ENCODE measurements at regions not wholly inside any gene's neighbourhood (a gene's known extent, or its start where the extent isn't known, plus 50 kb on each side); places are given as distances from the start of the nearest gene placed in this dataset.

DNA sequence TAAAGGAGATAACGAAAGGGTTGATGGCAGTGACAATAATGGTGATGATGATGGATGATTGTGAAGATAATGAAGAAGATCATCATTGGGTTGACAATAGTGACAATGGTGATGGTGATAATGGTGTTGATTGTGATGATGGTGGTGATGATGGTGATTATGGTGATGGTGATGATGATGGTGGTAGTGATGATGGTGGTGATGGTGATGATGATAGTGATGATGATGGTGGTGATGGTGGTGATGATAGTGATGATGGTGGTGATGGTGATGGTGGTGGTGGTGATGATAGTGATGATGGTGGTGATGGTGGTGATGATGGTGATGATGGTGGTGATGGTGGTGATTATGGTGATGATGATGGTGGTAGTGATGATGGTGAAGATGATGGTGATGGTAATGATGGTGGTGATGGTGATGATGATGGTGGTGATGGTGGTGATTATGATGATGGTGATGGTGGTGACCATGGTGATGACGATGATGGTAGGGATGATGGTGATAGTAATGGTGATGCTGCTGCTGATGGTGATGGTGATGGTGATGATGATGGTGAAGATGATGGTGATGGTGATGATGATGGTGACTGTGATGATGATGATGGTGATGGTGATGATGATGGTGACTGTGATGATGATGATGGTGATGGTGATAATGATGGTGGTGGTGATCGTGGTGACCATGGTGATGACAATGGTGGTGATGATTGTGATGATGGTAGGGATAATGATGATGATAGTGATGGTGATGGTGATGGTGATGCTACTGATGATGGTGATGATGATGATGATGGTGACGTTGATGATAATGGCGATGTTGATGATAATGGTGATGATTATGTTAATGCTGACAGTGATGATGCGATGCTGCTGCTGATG lies 61.6 kb upstream of the NKX1-1 start:
- POLR2A ChIA-PET, result no interaction called here
- BruUV-seq (replicated peaks), result no TSS peak
- Mint-ChIP-seq H3K4me1 (ENCODE audit: low read depth, unreplicated experiment) (no peaks in the 10 kb centered on the region), H3K36me3 (ENCODE audit: insufficient read depth, unreplicated experiment) (no peaks in the 10 kb centered on the region), H3K27me3 (ENCODE audit: insufficient read depth, unreplicated experiment) (no peaks in the 10 kb centered on the region), H3K27ac (ENCODE audit: unreplicated experiment) (no peak overlapping the region), H3K9me3 (ENCODE audit: unreplicated experiment) (peaks cover 16% of the 10 kb centered on the region), H3K4me3 (ENCODE audit: unreplicated experiment) (no peak overlapping the region)
- no peak for DNase-seq
- H3K27me3 ChIP-seq (replicated peaks; ENCODE audit: control insufficient read depth, insufficient read depth, low read length), result no peaks in the 10 kb centered on the region
- intact Hi-C loops (cut with micrococcal nuclease; ENCODE audit: unreplicated experiment), result no loop called here
- no peaks in the 10 kb centered on the region for H3K9me3 ChIP-seq
- H3K36me3 ChIP-seq (ENCODE audit: control insufficient read depth, insufficient read depth, low read length), result no peaks in the 10 kb centered on the region
- no peak overlapping the region for H3K4me3 ChIP-seq (ENCODE audit: low read depth, low read length)
- CTCF ChIA-PET, result no interaction called here
- no peaks in the 10 kb centered on the region for H3K4me1 ChIP-seq
- TF ChIP-seq, protein P1, sequence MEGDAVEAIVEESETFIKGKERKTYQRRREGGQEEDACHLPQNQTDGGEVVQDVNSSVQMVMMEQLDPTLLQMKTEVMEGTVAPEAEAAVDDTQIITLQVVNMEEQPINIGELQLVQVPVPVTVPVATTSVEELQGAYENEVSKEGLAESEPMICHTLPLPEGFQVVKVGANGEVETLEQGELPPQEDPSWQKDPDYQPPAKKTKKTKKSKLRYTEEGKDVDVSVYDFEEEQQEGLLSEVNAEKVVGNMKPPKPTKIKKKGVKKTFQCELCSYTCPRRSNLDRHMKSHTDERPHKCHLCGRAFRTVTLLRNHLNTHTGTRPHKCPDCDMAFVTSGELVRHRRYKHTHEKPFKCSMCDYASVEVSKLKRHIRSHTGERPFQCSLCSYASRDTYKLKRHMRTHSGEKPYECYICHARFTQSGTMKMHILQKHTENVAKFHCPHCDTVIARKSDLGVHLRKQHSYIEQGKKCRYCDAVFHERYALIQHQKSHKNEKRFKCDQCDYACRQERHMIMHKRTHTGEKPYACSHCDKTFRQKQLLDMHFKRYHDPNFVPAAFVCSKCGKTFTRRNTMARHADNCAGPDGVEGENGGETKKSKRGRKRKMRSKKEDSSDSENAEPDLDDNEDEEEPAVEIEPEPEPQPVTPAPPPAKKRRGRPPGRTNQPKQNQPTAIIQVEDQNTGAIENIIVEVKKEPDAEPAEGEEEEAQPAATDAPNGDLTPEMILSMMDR (IDR thresholded peaks at IDR 0.05; ENCODE audit: insufficient read depth in 1 of 2, low read depth in 1 of 2, low read length in 1 of 2, severe bottlenecking in 1 of 2, unreplicated experiment in 1 of 2), result no peak

DNA sequence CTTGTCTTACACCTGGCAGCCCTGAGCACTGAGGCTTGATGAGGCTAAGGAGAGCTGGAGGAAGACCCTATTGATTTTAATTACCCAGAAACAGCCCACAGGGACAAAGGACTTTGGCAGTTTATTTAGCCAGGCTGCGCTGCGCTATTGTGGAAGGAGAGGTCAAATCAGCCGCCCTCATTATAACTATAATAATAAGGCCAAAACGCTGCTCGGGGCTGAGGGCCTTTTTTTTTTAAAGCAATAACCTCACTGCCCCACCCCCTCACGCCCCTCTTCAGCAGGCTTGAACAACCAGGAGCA lies 60.6 kb upstream of the NKX1-1 start:
- Histone ChIP-seq H3K9me3 (no peaks in the 10 kb centered on the region), H3K27me3 (replicated peaks; ENCODE audit: control insufficient read depth, insufficient read depth, low read length) (no peaks in the 10 kb centered on the region), H3K36me3 (ENCODE audit: control insufficient read depth, insufficient read depth, low read length) (no peaks in the 10 kb centered on the region), H3K4me1 (no peaks in the 10 kb centered on the region), H3K4me3 (ENCODE audit: low read depth, low read length) (no peak overlapping the region)
- H3K4me1 Mint-ChIP-seq (ENCODE audit: low read depth, unreplicated experiment), result no peaks in the 10 kb centered on the region
- ChIA-PET POLR2A (no interaction called here), CTCF (no interaction called here)
- no peak for DNase-seq
- no peak overlapping the region for H3K4me3 Mint-ChIP-seq (ENCODE audit: unreplicated experiment)
- intact Hi-C loops (cut with micrococcal nuclease; ENCODE audit: unreplicated experiment), result no loop called here
- H3K9me3 Mint-ChIP-seq (ENCODE audit: unreplicated experiment), result peaks cover 16% of the 10 kb centered on the region
- H3K27me3 Mint-ChIP-seq (ENCODE audit: insufficient read depth, unreplicated experiment), result no peaks in the 10 kb centered on the region
- H3K27ac Mint-ChIP-seq (ENCODE audit: unreplicated experiment), result no peak overlapping the region
- BruUV-seq (replicated peaks), result no TSS peak
- TF ChIP-seq, protein P1 (IDR thresholded peaks at IDR 0.05; ENCODE audit: insufficient read depth in 1 of 2, low read depth in 1 of 2, low read length in 1 of 2, severe bottlenecking in 1 of 2, unreplicated experiment in 1 of 2), result no peak
- no peaks in the 10 kb centered on the region for H3K36me3 Mint-ChIP-seq (ENCODE audit: insufficient read depth, unreplicated experiment)

DNA sequence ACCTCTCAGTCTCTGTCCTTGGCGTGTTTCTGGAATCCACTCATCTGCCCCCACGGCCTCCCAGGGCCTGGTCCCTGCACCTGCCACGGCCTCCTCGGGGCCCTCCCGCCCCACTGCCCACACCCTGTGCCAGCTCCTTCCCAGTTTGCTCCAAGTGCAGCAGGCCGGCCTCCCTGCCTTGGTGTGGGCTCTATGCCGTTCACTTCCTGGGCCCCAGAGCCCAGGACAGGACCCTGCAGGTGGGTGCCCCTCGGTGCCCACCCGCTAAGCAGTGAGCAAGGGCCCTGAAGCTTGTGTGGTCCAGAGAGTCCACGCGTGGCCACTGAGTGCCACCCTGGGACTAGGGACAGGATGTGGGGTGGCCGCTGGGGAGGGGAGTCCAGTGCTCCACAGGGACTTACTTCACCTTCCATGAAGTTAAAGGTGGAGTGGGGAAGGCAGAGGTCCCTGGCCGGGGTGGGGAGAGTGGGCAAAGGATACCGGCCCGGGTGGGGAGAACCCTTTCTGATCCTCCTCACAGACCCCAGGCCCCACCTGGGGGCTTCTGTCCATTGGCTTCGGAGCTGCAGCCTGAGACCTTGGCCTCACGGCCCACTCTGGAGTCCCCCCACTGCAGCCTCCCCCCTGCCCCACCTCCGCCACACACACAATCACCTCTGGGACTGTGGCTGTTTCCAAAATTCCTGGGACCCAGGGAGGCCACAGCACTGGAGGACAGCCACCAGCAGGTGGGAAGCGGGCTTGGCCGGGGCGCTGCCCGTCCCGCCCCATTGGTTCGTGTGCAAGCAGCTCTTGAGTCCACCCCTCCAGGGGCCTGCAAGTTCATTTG lies 60.0 kb upstream of the NKX1-1 start:
- Mint-ChIP-seq H3K4me3 (ENCODE audit: unreplicated experiment) (no peak overlapping the region), H3K4me1 (ENCODE audit: low read depth, unreplicated experiment) (no peaks in the 10 kb centered on the region), H3K36me3 (ENCODE audit: insufficient read depth, unreplicated experiment) (no peaks in the 10 kb centered on the region), H3K27ac (ENCODE audit: unreplicated experiment) (no peak overlapping the region), H3K27me3 (ENCODE audit: insufficient read depth, unreplicated experiment) (peaks cover 1% of the 10 kb centered on the region), H3K9me3 (ENCODE audit: unreplicated experiment) (peaks cover 16% of the 10 kb centered on the region)
- intact Hi-C loops (cut with micrococcal nuclease; ENCODE audit: unreplicated experiment), result no loop called here
- TF ChIP-seq, protein P1 (IDR thresholded peaks at IDR 0.05; ENCODE audit: insufficient read depth in 1 of 2, low read depth in 1 of 2, low read length in 1 of 2, severe bottlenecking in 1 of 2, unreplicated experiment in 1 of 2), result no peak
- CTCF ChIA-PET, result no interaction called here
- BruUV-seq (replicated peaks), result no TSS peak
- Histone ChIP-seq H3K4me3 (ENCODE audit: low read depth, low read length) (no peak overlapping the region), H3K4me1 (no peaks in the 10 kb centered on the region), H3K9me3 (no peaks in the 10 kb centered on the region), H3K27me3 (replicated peaks; ENCODE audit: control insufficient read depth, insufficient read depth, low read length) (no peaks in the 10 kb centered on the region), H3K36me3 (ENCODE audit: control insufficient read depth, insufficient read depth, low read length) (no peaks in the 10 kb centered on the region)
- POLR2A ChIA-PET, result interaction anchor here (0.5 kb wide), 1 partner anchor 87 kb away, joined by 3 read pairs; no protein-coding TSS in a partner anchor
- DNase-seq, result peak in 1 of 2 experiments; percentile 26

All from Caco-2 (cell line).